ENCODE measurements at regions not wholly inside any gene's neighbourhood (a gene's known extent, or its start where the extent isn't known, plus 50 kb on each side); places are given as distances from the start of the nearest gene placed in this dataset.
"Not testable (repeated sequence)": the region's sequence is repeated elsewhere in the genome, so short reads cannot be mapped to it uniquely, and the experiment has no call there.

DNA sequence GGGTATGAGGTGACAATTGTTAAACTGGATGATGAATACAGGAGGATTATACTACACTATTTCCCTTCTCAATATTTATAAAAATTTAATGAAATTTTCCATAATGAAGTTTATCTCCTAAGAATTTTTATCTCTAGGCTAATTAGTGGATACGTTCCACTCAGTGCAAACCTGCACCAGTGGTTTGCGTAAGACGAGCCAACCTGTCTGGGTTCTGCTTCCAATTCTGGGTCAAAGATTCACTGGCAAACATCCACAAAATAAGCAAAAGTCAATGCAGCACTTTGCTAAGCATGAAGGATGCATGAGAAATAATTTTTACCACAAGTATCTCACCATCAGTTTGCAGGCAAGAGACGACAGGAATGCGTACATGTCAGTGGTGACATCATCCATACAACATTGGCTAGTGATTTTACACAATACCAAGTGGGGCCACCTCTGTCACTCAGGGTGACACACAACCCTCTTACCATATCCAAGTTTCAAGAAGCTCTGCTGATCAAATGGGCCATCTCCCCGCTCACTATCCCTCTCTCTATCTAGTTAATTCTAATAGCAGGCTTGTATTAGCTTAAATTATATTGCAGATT, 51.7 kb downstream of the FAM50B start:
- no peak for DNase-seq

GRCh38 chr6:3902871-3903648, 53.9 kb downstream of the FAM50B start:
- DNase-seq, result no peak

- DNase-seq, result no peak
Measured at GRCh38 chr6:3904518-3904917, 55.3 kb downstream of the FAM50B start.

DNA sequence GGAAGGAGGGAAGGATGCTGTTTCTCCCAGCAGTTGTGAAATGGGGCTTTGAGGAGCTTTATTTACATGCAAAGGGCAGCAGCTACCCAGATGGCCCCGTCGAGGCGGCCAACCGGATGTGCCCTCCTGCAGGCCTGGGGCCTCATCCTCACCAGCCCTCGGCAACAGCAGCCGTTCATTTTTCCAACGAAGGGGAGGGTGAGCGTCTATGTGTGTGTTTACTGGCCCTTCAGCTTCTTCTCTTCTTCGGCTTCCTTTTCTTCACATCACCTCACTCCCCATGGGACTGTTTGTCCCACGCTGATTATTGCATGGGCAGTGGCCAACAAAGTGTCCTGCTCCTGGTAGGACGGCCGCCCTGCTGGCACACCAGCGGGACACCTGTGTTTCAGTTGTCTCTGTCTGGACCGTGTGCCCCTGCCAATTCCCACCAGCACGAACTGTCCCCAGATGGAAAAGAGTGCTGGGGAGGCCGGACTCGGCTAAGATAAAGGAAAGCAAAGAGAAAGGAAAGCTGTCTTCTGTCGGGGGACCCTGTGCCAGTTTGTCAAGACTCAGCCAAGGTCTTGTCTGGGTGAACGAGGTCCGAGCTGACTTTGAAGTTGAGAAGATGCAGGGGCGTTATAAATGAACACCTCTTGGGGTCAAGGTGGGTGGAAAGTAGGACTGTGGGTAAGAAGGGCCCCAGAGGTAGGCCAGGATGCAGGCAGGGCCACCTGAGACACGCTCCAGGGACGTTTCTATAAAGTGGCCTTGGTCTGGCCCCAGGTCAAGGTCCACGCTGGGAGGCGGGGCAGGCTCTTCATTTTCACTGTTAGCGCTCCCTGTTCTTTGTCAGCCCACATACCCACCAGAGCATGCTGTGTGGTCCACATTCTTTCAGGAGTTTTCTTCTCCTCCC, 57.0 kb downstream of the FAM50B start:
- no peak for DNase-seq

DNA sequence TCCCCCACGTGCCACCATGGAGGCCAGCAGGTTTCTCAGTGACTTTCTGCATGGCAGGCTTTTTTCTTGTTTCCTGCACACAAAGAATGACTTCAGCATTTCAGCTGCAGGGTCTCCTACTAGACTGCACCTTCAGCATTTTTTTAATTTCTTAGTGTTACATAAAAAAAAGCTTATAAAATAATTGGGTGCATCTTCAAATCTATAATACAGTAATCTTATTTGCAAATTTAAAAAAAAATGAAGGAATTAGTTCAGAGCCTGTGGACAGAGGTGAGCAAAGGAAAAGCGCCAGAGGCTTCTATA, 57.6 kb downstream of the FAM50B start:
- DNase-seq, result no peak

DNA sequence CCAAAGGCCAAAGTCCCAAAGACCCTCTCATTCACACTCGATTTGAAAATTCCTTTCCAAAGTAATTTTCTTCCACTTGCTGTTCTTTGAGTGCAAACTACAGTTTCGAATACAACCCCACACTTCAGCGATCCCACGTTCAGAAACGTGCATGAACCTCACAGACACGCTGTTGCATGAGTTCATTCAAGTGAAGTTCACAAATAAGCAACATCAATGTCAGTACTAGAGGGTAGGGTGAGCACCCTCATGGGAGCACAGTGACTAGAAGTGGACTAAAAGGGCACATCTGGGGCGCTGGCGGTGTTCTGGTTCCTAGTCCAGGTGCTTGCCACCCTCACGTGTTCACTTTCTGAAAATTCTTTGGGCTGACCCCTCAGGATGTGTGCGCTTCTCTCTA, 59.0 kb downstream of the FAM50B start:
- no peak for DNase-seq

DNA sequence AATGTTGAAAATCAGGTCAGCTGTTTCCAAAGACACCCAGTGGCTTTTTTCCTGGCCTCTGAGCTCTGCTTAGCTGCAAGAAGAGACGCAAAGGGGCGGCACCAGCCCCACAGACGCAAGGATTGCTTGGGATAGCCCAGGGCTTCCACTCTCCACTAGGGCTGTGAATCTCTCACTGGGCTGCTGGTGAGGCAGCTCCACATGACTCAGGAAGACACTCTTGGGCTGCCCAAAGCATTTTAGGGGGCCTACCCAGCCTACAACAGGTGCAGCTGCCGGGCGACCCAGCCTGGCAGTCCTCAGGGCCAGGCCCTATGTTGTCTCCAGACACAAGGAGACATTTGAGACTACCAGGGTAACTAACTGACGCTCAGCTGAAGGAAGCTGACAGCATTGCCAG, 59.8 kb downstream of the FAM50B start:
- no peak for DNase-seq

- no peak for DNase-seq
Measured at GRCh38 chr6:3910106-3910663, 61.0 kb downstream of the FAM50B start.

- DNase-seq, result no peak
Measured at GRCh38 chr6:3911130-3911529, 62.0 kb downstream of the FAM50B start.

- no peak for DNase-seq
Measured at GRCh38 chr6:3911614-3912336, 62.6 kb downstream of the FAM50B start.

DNA sequence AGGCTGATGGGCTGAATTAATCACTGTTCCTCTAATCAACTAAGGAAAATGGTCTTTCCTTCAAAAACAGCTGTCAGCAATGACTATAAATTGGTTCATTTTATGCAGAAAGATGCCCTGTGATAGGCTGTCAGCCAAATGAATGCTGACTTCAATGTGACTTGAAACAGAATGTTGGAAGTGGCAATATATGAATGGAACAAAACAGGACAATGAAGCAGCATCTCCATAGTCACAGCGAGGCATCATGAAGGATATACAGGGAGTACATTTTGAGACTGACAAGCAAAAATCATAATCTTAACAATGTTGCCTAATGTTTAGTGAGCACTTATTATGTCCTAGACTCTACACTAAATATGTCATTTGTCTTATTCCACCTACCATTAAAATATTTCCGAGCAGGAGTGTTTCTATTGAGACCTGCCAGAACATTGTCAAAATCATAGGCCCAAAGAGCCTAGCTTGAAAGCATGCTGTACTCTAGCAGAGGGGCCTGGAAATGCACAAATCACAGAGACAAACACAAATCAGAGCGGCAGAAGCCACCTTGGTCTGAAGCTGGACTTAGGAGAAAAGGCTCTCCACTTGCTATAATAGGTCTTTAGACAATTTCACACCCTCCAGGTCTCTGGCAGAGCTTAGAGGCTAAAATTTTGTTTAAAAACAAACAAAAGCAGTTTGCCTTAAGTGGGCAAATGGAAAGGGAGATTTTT, 63.3 kb downstream of the FAM50B start:
- DNase-seq, result no peak

GRCh38 chr6:3913077-3913957, 64.1 kb downstream of the FAM50B start:
- no peak for DNase-seq

- DNase-seq, result no peak
Measured at GRCh38 chr6:3913958-3914337, 64.8 kb downstream of the FAM50B start.

DNA sequence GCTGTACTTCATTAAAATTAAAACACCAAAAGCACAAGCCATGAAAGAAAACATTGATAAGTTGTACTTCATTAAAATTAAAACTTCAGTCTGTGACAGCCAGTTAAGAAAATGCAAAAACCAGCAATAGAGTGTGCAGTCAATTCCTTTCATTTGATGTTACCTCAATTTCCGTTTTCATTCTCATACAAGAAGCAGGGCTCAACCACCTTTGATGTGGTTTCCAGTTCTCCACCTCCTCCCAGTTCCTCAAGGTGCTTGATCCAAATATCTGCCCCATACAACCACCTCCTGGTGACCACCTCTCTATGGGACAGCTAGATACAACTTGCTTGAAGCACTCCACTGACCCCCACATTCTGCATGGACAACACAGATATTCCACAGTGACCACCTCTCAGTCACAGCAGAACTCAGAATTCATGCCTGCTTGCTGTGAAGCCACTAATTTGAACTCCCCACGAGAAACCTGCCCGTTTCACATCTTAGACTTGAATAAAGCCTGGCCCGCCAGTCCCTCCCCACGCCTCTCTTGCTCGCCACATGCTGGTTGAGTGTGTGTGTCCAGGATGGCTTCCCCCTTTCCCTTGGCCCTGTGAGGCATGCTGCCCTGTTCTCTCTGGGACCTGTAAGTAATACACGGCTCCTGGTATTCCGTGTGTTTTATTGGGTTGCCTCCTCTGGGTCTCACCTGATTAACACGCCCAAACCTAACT, 66.1 kb downstream of the FAM50B start:
- DNase-seq, result no peak

DNA sequence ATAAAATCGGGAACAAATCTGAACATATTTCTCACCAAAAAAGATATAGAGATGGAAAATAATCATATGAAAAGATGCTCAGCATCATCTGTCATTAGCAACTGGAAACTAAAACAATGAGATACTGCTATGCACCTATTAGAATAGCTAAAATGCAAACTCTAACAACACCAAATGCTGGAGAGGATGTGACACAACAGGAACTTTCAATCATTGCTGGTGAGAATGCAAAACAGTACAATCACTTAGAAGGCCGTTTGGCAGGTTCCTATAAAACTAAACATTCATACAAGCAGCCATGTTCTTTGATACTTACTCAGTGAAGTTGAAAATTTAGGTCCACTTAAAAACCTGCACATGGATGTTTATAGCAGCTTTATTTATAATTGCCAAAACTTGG, 67.0 kb downstream of the FAM50B start:
- no peak for DNase-seq

- not testable (repeated sequence) for DNase-seq
Measured at GRCh38 chr6:3916749-3917148, 67.6 kb downstream of the FAM50B start.

- DNase-seq, result no peak
Measured at GRCh38 chr6:3918469-3918868, 69.3 kb downstream of the FAM50B start.

- DNase-seq, result peak; percentile 80
Measured at GRCh38 chr6:3919130-3919628, 70.0 kb downstream of the FAM50B start.

GRCh38 chr6:3919849-3920248, 70.7 kb downstream of the FAM50B start:
- no peak for DNase-seq

GRCh38 chr6:3920321-3920720, 71.1 kb downstream of the FAM50B start:
- DNase-seq, result no peak

Measured in NCI-H1105 (cell line).